ENCODE measurements at regions not wholly inside any gene's neighbourhood (a gene's known extent, or its start where the extent isn't known, plus 50 kb on each side); places are given as distances from the start of the nearest gene placed in this dataset.

DNA sequence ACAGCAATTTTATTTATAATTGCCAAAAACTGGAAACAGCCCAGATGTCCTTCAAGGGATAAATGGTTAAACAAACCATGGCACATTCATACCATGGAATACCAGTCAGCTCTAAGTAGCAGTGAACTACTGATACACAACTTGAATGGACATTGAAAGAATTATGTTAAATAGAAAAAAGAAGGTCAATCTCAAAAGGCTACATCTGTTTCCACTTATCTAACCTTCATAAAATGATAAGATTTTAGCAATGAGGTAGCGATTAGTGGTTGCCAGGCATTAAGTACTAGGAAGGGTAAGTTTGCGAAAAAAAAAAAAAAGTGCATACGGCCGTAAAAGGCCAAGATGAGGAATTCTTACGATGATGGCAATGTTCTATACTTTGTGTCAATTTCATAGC lies 738.7 kb upstream of the ANO3 start:
- no peaks in the 10 kb centered on the region for H3K36me3 ChIP-seq (ENCODE audit: control insufficient read depth, insufficient read depth, low read length)
- no peak overlapping the region for H3K4me3 ChIP-seq (ENCODE audit: low read depth in 2 of 2, low read length in 2 of 2)
- ChIA-PET CTCF (no interaction called here), POLR2A (no interaction called here)
- no peaks in the 10 kb centered on the region for H3K27me3 ChIP-seq (ENCODE audit: control insufficient read depth, insufficient read depth, low read length)
- no TSS peak for BruUV-seq (replicated peaks)
- in situ Hi-C loops (cut with HindIII; ENCODE audit: low pct_unique_long_range_greater_than_20kb, low sequenced_read_pairs) (no loop called here), intact Hi-C loops (cut with micrococcal nuclease; ENCODE audit: unreplicated experiment) (no loop called here)
- H3K27ac ChIP-seq (ENCODE audit: low read length) = no peak overlapping the region
- no peaks in the 10 kb centered on the region for H3K9me3 ChIP-seq (ENCODE audit: control insufficient read depth, insufficient read depth, low read depth, low read length)
- no peaks in the 10 kb centered on the region for H3K4me1 ChIP-seq (ENCODE audit: control insufficient read depth, insufficient read depth, low read length)
- ATAC-seq (no peak), DNase-seq (ENCODE audit: low read depth, low spot score) (no peak)
- TF ChIP-seq TCF7L2 (IDR thresholded peaks at IDR 0.05; ENCODE audit: low read depth, low read length) (no peak), POLR2AphosphoS5 (IDR thresholded peaks at IDR 0.05; ENCODE audit: low read depth, low read length) (no peak), SIN3A (IDR thresholded peaks at IDR 0.05; ENCODE audit: borderline replicate concordance, insufficient read depth, low read depth, low read length) (no peak)
- TF ChIP-seq, protein P1, sequence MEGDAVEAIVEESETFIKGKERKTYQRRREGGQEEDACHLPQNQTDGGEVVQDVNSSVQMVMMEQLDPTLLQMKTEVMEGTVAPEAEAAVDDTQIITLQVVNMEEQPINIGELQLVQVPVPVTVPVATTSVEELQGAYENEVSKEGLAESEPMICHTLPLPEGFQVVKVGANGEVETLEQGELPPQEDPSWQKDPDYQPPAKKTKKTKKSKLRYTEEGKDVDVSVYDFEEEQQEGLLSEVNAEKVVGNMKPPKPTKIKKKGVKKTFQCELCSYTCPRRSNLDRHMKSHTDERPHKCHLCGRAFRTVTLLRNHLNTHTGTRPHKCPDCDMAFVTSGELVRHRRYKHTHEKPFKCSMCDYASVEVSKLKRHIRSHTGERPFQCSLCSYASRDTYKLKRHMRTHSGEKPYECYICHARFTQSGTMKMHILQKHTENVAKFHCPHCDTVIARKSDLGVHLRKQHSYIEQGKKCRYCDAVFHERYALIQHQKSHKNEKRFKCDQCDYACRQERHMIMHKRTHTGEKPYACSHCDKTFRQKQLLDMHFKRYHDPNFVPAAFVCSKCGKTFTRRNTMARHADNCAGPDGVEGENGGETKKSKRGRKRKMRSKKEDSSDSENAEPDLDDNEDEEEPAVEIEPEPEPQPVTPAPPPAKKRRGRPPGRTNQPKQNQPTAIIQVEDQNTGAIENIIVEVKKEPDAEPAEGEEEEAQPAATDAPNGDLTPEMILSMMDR (IDR thresholded peaks at IDR 0.05) = no peak

DNA sequence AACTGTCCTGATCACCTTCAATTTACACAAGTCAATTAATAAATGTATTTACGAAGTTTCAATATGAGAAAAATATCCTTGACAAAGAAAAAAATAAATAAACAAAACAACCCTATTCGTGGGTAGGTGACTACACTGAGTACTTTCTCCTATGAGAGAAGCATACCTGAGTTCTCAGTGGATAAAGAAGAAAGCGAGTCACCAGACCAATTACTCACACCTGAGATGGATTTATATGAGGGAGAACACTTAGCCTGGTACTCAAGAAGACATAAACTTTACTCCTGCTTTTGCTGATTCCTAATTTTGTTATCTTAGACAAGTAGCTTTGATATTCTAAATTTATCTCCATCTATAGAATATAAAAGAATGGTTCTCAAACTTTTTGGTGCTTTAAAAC lies 735.2 kb upstream of the ANO3 start:
- in situ Hi-C loops (cut with HindIII; ENCODE audit: low pct_unique_long_range_greater_than_20kb, low sequenced_read_pairs) (no loop called here), intact Hi-C loops (cut with micrococcal nuclease; ENCODE audit: unreplicated experiment) (no loop called here)
- ChIA-PET CTCF (no interaction called here), POLR2A (no interaction called here)
- DNase-seq (ENCODE audit: low read depth, low spot score) = no peak
- no peak overlapping the region for H3K4me3 ChIP-seq (ENCODE audit: low read depth in 2 of 2, low read length in 2 of 2)
- no peak overlapping the region for H3K27ac ChIP-seq (ENCODE audit: low read length)
- H3K9me3 ChIP-seq (ENCODE audit: control insufficient read depth, insufficient read depth, low read depth, low read length) = no peaks in the 10 kb centered on the region
- TF ChIP-seq TCF7L2 (IDR thresholded peaks at IDR 0.05; ENCODE audit: low read depth, low read length) = no peak
- H3K4me1 ChIP-seq (ENCODE audit: control insufficient read depth, insufficient read depth, low read length) = no peaks in the 10 kb centered on the region
- ATAC-seq = no peak
- no peaks in the 10 kb centered on the region for H3K36me3 ChIP-seq (ENCODE audit: control insufficient read depth, insufficient read depth, low read length)
- BruUV-seq (replicated peaks) = no TSS peak
- no peaks in the 10 kb centered on the region for H3K27me3 ChIP-seq (ENCODE audit: control insufficient read depth, insufficient read depth, low read length)

DNA sequence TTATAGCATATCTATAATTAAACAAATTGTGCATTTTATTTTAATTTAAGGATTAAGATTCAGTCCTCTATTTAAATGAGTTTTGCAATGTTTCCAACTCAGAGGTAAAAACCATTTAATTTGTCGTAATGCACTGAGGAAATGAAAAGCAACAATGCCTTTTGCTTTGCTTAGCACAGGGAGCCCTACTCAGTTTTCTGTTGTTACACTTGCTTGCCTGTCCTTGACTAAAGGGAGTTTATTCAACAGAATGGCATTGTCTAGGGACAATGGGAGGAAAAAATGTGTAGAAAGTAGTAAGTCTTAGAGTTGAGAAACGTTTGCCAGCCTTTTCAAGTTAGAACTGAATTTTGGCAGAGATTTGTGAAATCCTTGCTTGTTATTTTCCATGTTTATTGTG lies 734.2 kb upstream of the ANO3 start:
- ChIA-PET POLR2A (no interaction called here), CTCF (no interaction called here)
- Histone ChIP-seq H3K27ac (ENCODE audit: low read length) (no peak overlapping the region), H3K36me3 (ENCODE audit: control insufficient read depth, insufficient read depth, low read length) (no peaks in the 10 kb centered on the region), H3K4me3 (ENCODE audit: low read depth in 2 of 2, low read length in 2 of 2) (no peak overlapping the region), H3K4me1 (ENCODE audit: control insufficient read depth, insufficient read depth, low read length) (no peaks in the 10 kb centered on the region), H3K27me3 (ENCODE audit: control insufficient read depth, insufficient read depth, low read length) (no peaks in the 10 kb centered on the region), H3K9me3 (ENCODE audit: control insufficient read depth, insufficient read depth, low read depth, low read length) (no peaks in the 10 kb centered on the region)
- in situ Hi-C loops (cut with HindIII; ENCODE audit: low pct_unique_long_range_greater_than_20kb, low sequenced_read_pairs) (no loop called here), intact Hi-C loops (cut with micrococcal nuclease; ENCODE audit: unreplicated experiment) (no loop called here)
- DNase-seq (ENCODE audit: low read depth, low spot score) (no peak), ATAC-seq (no peak)
- TF ChIP-seq, protein P1 (IDR thresholded peaks at IDR 0.05) = no peak
- TF ChIP-seq TCF7L2 (IDR thresholded peaks at IDR 0.05; ENCODE audit: low read depth, low read length) (no peak), POLR2AphosphoS5 (IDR thresholded peaks at IDR 0.05; ENCODE audit: low read depth, low read length) (no peak), SIN3A (IDR thresholded peaks at IDR 0.05; ENCODE audit: borderline replicate concordance, insufficient read depth, low read depth, low read length) (no peak)
- TF ChIP-seq, protein P2, sequence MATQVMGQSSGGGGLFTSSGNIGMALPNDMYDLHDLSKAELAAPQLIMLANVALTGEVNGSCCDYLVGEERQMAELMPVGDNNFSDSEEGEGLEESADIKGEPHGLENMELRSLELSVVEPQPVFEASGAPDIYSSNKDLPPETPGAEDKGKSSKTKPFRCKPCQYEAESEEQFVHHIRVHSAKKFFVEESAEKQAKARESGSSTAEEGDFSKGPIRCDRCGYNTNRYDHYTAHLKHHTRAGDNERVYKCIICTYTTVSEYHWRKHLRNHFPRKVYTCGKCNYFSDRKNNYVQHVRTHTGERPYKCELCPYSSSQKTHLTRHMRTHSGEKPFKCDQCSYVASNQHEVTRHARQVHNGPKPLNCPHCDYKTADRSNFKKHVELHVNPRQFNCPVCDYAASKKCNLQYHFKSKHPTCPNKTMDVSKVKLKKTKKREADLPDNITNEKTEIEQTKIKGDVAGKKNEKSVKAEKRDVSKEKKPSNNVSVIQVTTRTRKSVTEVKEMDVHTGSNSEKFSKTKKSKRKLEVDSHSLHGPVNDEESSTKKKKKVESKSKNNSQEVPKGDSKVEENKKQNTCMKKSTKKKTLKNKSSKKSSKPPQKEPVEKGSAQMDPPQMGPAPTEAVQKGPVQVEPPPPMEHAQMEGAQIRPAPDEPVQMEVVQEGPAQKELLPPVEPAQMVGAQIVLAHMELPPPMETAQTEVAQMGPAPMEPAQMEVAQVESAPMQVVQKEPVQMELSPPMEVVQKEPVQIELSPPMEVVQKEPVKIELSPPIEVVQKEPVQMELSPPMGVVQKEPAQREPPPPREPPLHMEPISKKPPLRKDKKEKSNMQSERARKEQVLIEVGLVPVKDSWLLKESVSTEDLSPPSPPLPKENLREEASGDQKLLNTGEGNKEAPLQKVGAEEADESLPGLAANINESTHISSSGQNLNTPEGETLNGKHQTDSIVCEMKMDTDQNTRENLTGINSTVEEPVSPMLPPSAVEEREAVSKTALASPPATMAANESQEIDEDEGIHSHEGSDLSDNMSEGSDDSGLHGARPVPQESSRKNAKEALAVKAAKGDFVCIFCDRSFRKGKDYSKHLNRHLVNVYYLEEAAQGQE (IDR thresholded peaks at IDR 0.05; ENCODE audit: insufficient read depth in 1 of 2, low read depth in 2 of 2, low read length in 1 of 2) = no peak
- BruUV-seq (replicated peaks) = no TSS peak
